ENCODE measurements at regions not wholly inside any gene's neighbourhood (a gene's known extent, or its start where the extent isn't known, plus 50 kb on each side); places are given as distances from the start of the nearest gene placed in this dataset.

- DNase-seq (ENCODE audit: extremely low read depth in 1 of 11, low read depth in 9 of 11, low spot score in 4 of 11): no peak
These were observed 181.5 kb downstream of the SLIT2 start for GRCh38 chr4:20433097-20433705.

DNA sequence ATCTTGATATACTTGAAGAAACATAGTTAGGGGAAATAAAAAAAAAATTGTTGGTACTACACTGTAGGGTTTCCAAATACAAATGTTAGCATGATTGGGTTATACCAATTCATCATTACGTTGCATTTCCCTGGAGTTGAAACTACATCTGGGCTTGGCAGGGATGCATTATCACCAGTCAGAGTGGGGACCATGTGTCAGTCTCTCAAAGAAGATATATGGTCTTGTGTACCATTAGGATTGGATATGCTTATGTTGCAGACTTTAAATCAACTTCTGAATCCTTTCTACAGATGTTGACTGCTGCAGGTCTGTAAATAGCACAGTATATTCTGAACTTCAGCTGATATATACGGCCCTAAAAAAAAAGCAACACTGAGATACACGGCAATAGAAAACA, 188.5 kb downstream of the SLIT2 start:
- DNase-seq (ENCODE audit: extremely low read depth in 1 of 11, low read depth in 9 of 11, low spot score in 4 of 11): no peak

- no peak for DNase-seq (ENCODE audit: extremely low read depth in 1 of 11, low read depth in 9 of 11, low spot score in 4 of 11)
These were observed 191.5 kb downstream of the SLIT2 start for GRCh38 chr4:20443015-20443805.

GRCh38 chr4:20444599-20445337, 193.1 kb downstream of the SLIT2 start:
- no peak for DNase-seq (ENCODE audit: extremely low read depth in 1 of 11, low read depth in 9 of 11, low spot score in 4 of 11)

GRCh38 chr4:20445933-20446723, 194.4 kb downstream of the SLIT2 start:
- peak in 10 of 11 donors; percentile 13 to 63 (median 37) for DNase-seq (ENCODE audit: extremely low read depth in 1 of 11, low read depth in 9 of 11, low spot score in 4 of 11)

- DNase-seq (ENCODE audit: extremely low read depth in 1 of 11, low read depth in 9 of 11, low spot score in 4 of 11): no peak
These were observed 195.4 kb downstream of the SLIT2 start for GRCh38 chr4:20447103-20447502.

- DNase-seq (ENCODE audit: extremely low read depth in 1 of 11, low read depth in 9 of 11, low spot score in 4 of 11): no peak
These were observed 200.3 kb downstream of the SLIT2 start for GRCh38 chr4:20451986-20452385.

- no peak for DNase-seq (ENCODE audit: extremely low read depth in 1 of 11, low read depth in 9 of 11, low spot score in 4 of 11)
These were observed 202.8 kb downstream of the SLIT2 start for GRCh38 chr4:20454515-20454914.

DNA sequence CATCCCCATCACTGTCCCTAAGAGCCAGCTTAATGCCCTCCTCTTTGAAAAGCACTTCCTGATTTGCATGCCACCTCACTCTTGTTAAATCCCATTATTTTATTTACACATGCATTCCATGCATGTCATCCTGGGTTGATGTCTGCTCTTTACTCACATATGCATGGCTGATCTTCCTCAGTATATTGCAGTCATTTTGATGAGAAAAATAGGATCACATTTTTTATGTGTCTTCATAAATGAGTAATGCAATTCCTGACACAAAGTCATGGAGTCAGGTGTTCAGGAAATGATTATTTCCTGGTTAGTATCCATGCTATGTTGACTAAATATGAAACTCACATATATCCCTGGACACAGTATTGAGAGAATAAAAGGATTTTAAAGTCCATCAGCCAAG, 204.7 kb downstream of the SLIT2 start:
- no peak for DNase-seq (ENCODE audit: extremely low read depth in 1 of 11, low read depth in 9 of 11, low spot score in 4 of 11)

DNA sequence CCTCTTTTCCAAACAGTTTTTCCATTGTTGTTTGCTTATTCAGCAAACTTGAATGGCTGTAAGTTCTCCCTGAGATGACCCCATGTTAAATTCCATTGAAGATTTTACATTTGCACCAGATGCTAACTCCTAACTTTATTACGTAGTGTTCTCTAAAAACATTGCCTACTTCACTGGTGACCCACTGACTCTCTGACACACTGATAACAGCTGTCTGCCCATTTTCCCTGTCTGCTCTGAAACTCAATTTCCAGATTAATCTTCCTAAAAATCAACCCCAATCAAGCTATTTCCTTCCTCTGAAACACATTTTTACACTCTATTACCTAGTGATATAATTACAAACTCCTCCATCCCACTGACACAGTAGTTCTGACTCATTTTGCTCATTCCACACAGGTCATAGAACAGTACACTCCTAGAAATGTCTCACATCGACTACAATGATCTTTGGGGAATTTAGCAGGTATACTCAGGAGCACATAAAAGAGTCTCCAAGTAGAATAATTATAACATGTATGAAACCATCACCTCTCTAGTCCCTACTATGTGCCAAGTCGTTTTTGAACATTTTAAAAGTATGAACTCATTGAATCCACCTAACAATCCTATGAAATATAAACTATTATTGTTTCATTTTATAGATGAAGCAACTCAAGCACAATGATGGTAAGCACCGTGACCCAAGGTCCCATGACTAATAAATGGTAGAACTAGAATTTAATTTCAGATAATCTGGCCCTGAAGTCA, 210.9 kb downstream of the SLIT2 start:
- no peak for DNase-seq (ENCODE audit: extremely low read depth in 1 of 11, low read depth in 9 of 11, low spot score in 4 of 11)

- no peak for DNase-seq (ENCODE audit: extremely low read depth in 1 of 11, low read depth in 9 of 11, low spot score in 4 of 11)
These were observed 211.4 kb downstream of the SLIT2 start for GRCh38 chr4:20463176-20463430.

GRCh38 chr4:20464381-20464780, 212.7 kb downstream of the SLIT2 start:
- no peak for DNase-seq (ENCODE audit: extremely low read depth in 1 of 11, low read depth in 9 of 11, low spot score in 4 of 11)

GRCh38 chr4:20474119-20474518, 222.4 kb downstream of the SLIT2 start:
- peak in 10 of 11 donors; percentile 12 to 28 (median 19) for DNase-seq (ENCODE audit: extremely low read depth in 1 of 11, low read depth in 9 of 11, low spot score in 4 of 11)

GRCh38 chr4:20478412-20478811, 221.8 kb upstream of the PACRGL start:
- no peak for DNase-seq (ENCODE audit: extremely low read depth in 1 of 11, low read depth in 9 of 11, low spot score in 4 of 11)

DNA sequence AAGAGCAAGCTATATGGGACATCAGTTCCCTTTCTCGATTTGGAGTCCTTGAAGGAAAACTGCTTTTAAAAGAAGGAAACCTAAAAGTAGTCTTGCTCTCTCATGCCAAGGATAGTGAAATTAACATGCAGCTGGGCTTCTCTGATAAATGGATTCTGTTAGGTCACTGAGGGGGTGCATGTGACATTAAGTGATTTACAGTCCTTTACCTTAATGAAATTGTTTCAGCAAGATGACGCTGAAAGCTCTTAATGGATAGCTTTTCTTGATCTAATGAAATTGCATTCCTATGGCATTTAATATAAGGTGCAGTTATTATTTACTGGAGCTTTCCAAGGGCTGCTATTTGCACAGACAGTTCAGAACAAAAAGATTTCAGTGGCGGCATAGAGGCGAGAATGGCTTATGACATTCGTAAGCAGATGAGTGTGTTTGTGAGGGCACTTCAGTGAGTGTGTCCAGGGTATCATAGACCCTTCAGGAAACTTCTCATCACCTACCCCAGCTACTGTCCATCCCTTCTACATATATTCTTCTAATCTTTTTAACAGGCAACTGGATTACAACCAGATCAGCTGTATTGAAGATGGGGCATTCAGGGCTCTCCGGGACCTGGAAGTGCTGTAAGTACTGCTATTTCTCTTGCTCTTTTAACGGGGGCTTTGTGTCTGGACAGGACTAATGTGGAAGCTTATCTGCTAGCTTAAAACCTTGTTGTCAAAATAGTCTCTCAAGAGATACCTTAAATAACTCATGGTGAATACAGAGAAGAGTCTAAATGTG, 219.9 kb upstream of the PACRGL start:
- no peak for DNase-seq (ENCODE audit: extremely low read depth in 1 of 11, low read depth in 9 of 11, low spot score in 4 of 11)

DNA sequence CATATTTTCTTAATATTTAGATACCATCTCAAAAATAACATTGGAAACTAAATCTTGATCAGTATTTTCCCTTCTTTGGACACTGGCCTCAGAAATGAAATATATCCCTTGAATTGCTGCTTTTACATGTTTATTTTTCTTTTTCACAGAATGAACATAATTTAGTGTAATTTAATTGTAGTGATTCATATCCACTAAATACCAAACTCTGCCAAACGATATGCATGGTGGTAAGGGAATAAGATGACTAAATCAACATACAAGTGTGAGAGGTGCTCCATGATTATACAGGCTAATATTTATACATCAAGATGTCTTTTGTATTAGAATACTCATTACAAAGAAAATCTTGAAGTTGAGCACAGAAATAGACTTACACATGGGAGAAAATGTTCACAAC, 216.8 kb upstream of the PACRGL start:
- DNase-seq (ENCODE audit: extremely low read depth in 1 of 11, low read depth in 9 of 11, low spot score in 4 of 11): no peak

- DNase-seq (ENCODE audit: extremely low read depth in 1 of 11, low read depth in 9 of 11, low spot score in 4 of 11): no peak
These were observed 213.8 kb upstream of the PACRGL start for GRCh38 chr4:20486433-20486832.

- no peak for DNase-seq (ENCODE audit: extremely low read depth in 1 of 11, low read depth in 9 of 11, low spot score in 4 of 11)
These were observed 212.8 kb upstream of the PACRGL start for GRCh38 chr4:20487446-20487845.

All from renal cortex interstitium (tissue), 11 donors.